AG04450 (cell line): ENCODE measurements at regions not wholly inside any gene's neighbourhood (a gene's known extent, or its start where the extent isn't known, plus 50 kb on each side); places are given as distances from the start of the nearest gene placed in this dataset.

ENCODE experiments used
- CTCF ChIA-PET: fragments of 300-600, 350-600 bp; formaldehyde crosslinking; extraction: SDS; loops from one replicate; lab custom pipeline; 2022; ENCODE audit warnings: antibody characterized with exemption, inconsistent platforms; lab: Charles Lee
- POLR2A ChIA-PET: fragments of 350-600 bp; formaldehyde crosslinking; extraction: SDS; loops from one replicate; lab custom pipeline; 2021; ENCODE audit warnings: antibody characterized with exemption, inconsistent platforms; lab: Yijun Ruan, JAX
- DNase-seq: peaks from one replicate; pipeline ENCODE4 v3.0.0-alpha.2; 2011; ENCODE audit warnings: low read depth, low spot score
- H3K27ac ChIP-seq: one replicate; pipeline ENCODE4 v1.5.1; 2012; ENCODE audit warnings: low read depth, low read length, control low read depth
- H3K27me3 ChIP-seq: one replicate; pipeline ENCODE4 v1.6.0; 2012; ENCODE audit warnings: low read length; ENCODE audit not compliant: control insufficient read depth, insufficient read depth
- H3K4me3 ChIP-seq: 2 replicates; pipeline ENCODE4 v1.5.1; 2011; ENCODE audit warnings: mild to moderate bottlenecking, low read depth, low read length, control low read depth
- H3K9me3 ChIP-seq: 2 replicates; pipeline ENCODE4 v1.5.1; 2012; ENCODE audit warnings: low read length; ENCODE audit not compliant: control insufficient read depth, insufficient read depth
- CTCF ChIP-seq: IDR thresholded peaks from 2 replicates; pipeline ENCODE4 v1.5.1; 2011; ENCODE audit warnings: low read depth, low read length, control low read depth, inconsistent platforms

- POLR2A ChIA-PET, result no interaction called here
Observed at GRCh38 chr6:189676-190075, 102.6 kb upstream of the DUSP22 start.

DNA sequence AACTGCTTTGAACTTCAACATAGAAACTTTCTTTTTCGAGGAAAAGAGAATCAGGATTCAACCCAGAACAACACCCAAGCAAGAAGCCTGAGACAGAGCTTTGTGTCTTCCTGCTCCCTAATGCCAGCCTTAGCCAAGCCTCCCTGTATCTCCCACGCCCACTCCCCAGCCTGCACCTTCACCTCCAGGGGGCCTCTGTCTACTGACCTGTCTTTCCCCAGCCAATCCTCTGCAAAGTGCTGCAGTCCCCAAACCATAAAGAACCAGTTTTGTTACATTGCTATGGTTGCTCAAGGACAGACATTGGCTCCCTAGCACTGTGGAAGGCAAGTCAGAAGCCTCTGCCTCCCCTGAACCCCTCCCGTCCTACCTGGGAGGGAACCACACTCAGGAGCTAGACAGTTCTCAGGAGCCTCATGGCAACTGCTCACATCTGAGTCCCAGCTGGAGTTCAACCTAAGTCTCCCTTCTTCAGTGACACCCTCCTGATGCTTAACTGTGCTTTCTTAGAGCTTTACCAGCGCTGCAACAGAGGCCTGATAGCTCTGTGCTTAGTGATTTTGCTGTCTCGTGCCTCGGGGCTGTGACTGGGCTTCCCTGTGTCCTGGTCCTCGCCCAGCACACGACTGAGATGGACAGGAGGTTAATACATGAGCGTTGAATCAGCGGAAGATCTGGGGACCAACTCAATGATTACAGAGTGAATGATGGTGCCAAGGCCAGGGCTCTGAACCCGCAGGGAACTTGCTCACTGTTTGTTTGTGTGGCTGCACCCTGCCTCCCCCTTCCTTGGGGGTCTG lies 101.5 kb upstream of the DUSP22 start:
- Histone ChIP-seq H3K27me3 (peaks cover 2% of the 10 kb centered on the region), H3K9me3 (no peaks in the 10 kb centered on the region), H3K27ac (no peak overlapping the region), H3K4me3 (no peak overlapping the region)
- DNase-seq, result no peak
- ChIA-PET CTCF (interaction anchor here (0.8 kb wide), 1 partner anchor 21 kb away, joined by 3 read pairs; no protein-coding TSS in a partner anchor), POLR2A (no interaction called here)
- 0 out of 2 replicates have a peak, but pooled peaks have one; percentile 5 for TF ChIP-seq CTCF

More at GRCh38 chr6:189676-190075, 102.6 kb upstream of the DUSP22 start:
- H3K9me3 ChIP-seq, result no peaks in the 10 kb centered on the region
- H3K27me3 ChIP-seq, result peaks cover 2% of the 10 kb centered on the region
- no peak for TF ChIP-seq CTCF
- DNase-seq, result no peak
- H3K4me3 ChIP-seq, result no peak overlapping the region
- CTCF ChIA-PET, result interaction anchor here (1.3 to 1.8 kb wide), 3 partner anchors 14 to 403 kb away, joined by 3 to 5 read pairs (median 5); no protein-coding TSS in a partner anchor
- no peak overlapping the region for H3K27ac ChIP-seq

GRCh38 chr6:191487-192312 lies 100.6 kb upstream of the DUSP22 start:
- Histone ChIP-seq H3K4me3 (no peak overlapping the region), H3K27ac (no peak overlapping the region), H3K27me3 (peaks cover 2% of the 10 kb centered on the region), H3K9me3 (no peaks in the 10 kb centered on the region)
- POLR2A ChIA-PET, result no interaction called here
- CTCF ChIA-PET, result interaction anchor here (0.8 kb wide), 1 partner anchor 22 kb away, joined by 3 read pairs; no protein-coding TSS in a partner anchor
- DNase-seq, result no peak
- no peak for TF ChIP-seq CTCF

- DNase-seq, result no peak
- H3K4me3 ChIP-seq, result no peak overlapping the region
- no peak overlapping the region for H3K27ac ChIP-seq
- no peaks in the 10 kb centered on the region for H3K27me3 ChIP-seq
- H3K9me3 ChIP-seq, result no peaks in the 10 kb centered on the region
- no peak for TF ChIP-seq CTCF
- ChIA-PET CTCF (no interaction called here), POLR2A (no interaction called here)
Observed at GRCh38 chr6:192313-192664, 100.0 kb upstream of the DUSP22 start.

DNA sequence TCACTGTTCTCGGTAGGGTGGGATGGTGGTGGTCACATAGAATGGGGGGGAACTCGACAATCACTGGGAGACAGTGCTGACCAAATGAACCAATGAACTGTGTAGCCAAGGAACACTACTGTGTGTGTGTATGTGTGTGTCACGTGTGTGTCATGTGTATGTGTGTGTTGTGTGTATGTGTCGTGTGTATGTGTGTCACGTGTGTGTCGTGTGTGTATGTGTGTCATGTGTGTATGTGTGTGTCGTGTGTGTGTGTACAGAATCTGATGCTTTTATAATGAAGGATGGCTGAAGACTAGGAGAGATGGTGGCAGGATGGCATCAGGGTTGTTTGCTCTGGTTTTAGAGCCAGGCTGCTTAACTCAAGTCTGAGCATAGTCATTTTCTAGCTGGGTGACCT lies 99.1 kb upstream of the DUSP22 start:
- TF ChIP-seq CTCF, result no peak
- CTCF ChIA-PET, result no interaction called here
- no peak overlapping the region for H3K4me3 ChIP-seq
- DNase-seq, result no peak
- no peak overlapping the region for H3K27ac ChIP-seq
- POLR2A ChIA-PET, result no interaction called here
- H3K9me3 ChIP-seq, result no peaks in the 10 kb centered on the region
- H3K27me3 ChIP-seq, result no peaks in the 10 kb centered on the region
